ENCODE measurements at regions not wholly inside any gene's neighbourhood (a gene's known extent, or its start where the extent isn't known, plus 50 kb on each side); places are given as distances from the start of the nearest gene placed in this dataset.

- no peak overlapping the region for H3K27ac ChIP-seq
Observed at GRCh38 chr5:124665625-124666024, 80.8 kb downstream of the ZNF608 start.

GRCh38 chr5:124665035-124665434, 81.4 kb downstream of the ZNF608 start:
- Histone ChIP-seq H3K4me3 (no peak overlapping the region), H3K27ac (no peak overlapping the region)

More at GRCh38 chr5:124665625-124666024, 80.8 kb downstream of the ZNF608 start:
- no peak overlapping the region for H3K4me3 ChIP-seq

GRCh38 chr5:124664287-124664686, 82.2 kb downstream of the ZNF608 start:
- Histone ChIP-seq H3K4me3 (no peak overlapping the region), H3K27ac (no peak overlapping the region)

GRCh38 chr5:124663101-124663506, 83.3 kb downstream of the ZNF608 start:
- Histone ChIP-seq H3K4me3 (no peak overlapping the region), H3K27ac (no peak overlapping the region)

GRCh38 chr5:124662181-124662781, 84.2 kb downstream of the ZNF608 start:
- peak overlapping the region in 2 of 21 experiments; percentile 5 to 41 for H3K27ac ChIP-seq
- no peak overlapping the region for H3K4me3 ChIP-seq

GRCh38 chr5:124661317-124662141, 84.9 kb downstream of the ZNF608 start:
- H3K27ac ChIP-seq = peak overlapping the region in 3 of 21 experiments; percentile 5 to 41 (median 5)
- no peak overlapping the region for H3K4me3 ChIP-seq

- peak overlapping the region in 1 of 21 experiments; percentile 20 for H3K27ac ChIP-seq
Observed at GRCh38 chr5:124660229-124661093, 86.0 kb downstream of the ZNF608 start.

GRCh38 chr5:124659798-124660197, 86.6 kb downstream of the ZNF608 start:
- Histone ChIP-seq H3K4me3 (no peak overlapping the region), H3K27ac (peak overlapping the region in 3 of 21 experiments; percentile 1 to 30 (median 20))

More at GRCh38 chr5:124660229-124661093, 86.0 kb downstream of the ZNF608 start:
- no peak overlapping the region for H3K4me3 ChIP-seq

GRCh38 chr5:124658867-124659557, 87.4 kb downstream of the ZNF608 start:
- H3K27ac ChIP-seq = peak overlapping the region in 3 of 21 experiments; percentile 1 to 34 (median 30)
- no peak overlapping the region for H3K4me3 ChIP-seq

- peak overlapping the region in 1 of 7 experiments; percentile 11 for H3K4me3 ChIP-seq
- peak overlapping the region in 9 of 21 experiments; percentile 4 to 60 (median 49) for H3K27ac ChIP-seq
Observed at GRCh38 chr5:124655921-124656511, 90.4 kb downstream of the ZNF608 start.

GRCh38 chr5:124655251-124655917, 91.1 kb downstream of the ZNF608 start:
- Histone ChIP-seq H3K4me3 (peak overlapping the region in 1 of 7 experiments; percentile 11), H3K27ac (peak overlapping the region in 6 of 21 experiments; percentile 0 to 60 (median 34))

GRCh38 chr5:124654418-124654817, 92.0 kb downstream of the ZNF608 start:
- Histone ChIP-seq H3K4me3 (no peak overlapping the region), H3K27ac (peak overlapping the region in 2 of 21 experiments; percentile 0 to 12)

- no peak overlapping the region for H3K27ac ChIP-seq
Observed at GRCh38 chr5:124653666-124654065, 92.8 kb downstream of the ZNF608 start.

GRCh38 chr5:124652892-124653441, 93.5 kb downstream of the ZNF608 start:
- Histone ChIP-seq H3K4me3 (no peak overlapping the region), H3K27ac (no peak overlapping the region)

More at GRCh38 chr5:124653666-124654065, 92.8 kb downstream of the ZNF608 start:
- no peak overlapping the region for H3K4me3 ChIP-seq

GRCh38 chr5:124652514-124652819, 94.0 kb downstream of the ZNF608 start:
- H3K4me3 ChIP-seq = no peak overlapping the region
- H3K27ac ChIP-seq = peak overlapping the region in 3 of 21 experiments; percentile 34 to 60 (median 54)

GRCh38 chr5:124651663-124652513, 94.6 kb downstream of the ZNF608 start:
- H3K27ac ChIP-seq = peak overlapping the region in 19 of 21 experiments; percentile 18 to 79 (median 41)
- peak overlapping the region; percentile 27 to 51 (median 43) for H3K4me3 ChIP-seq

All from skin epidermis (tissue), 12 donors.